ENCODE measurements at regions not wholly inside any gene's neighbourhood (a gene's known extent, or its start where the extent isn't known, plus 50 kb on each side); places are given as distances from the start of the nearest gene placed in this dataset.

- Mint-ChIP-seq H3K36me3 (no peaks in the 10 kb centered on the region), H3K27me3 (no peaks in the 10 kb centered on the region), H3K9me3 (no peaks in the 10 kb centered on the region), H3K4me1 (no peaks in the 10 kb centered on the region), H3K4me3 (no peak overlapping the region), H3K27ac (no peak overlapping the region)
- DNase-seq: no peak
Measured at GRCh38 chr6:93574299-93574698, 154.9 kb upstream of the EPHA7 start.

- no peaks in the 10 kb centered on the region for H3K27me3 Mint-ChIP-seq
- no peaks in the 10 kb centered on the region for H3K4me1 Mint-ChIP-seq
- H3K27ac Mint-ChIP-seq: no peak overlapping the region
- no peak overlapping the region for H3K4me3 Mint-ChIP-seq
- DNase-seq: no peak
- H3K36me3 Mint-ChIP-seq: no peaks in the 10 kb centered on the region
- no peaks in the 10 kb centered on the region for H3K9me3 Mint-ChIP-seq
Measured at GRCh38 chr6:93571346-93571745, 152.0 kb upstream of the EPHA7 start.

GRCh38 chr6:93568169-93568568, 148.8 kb upstream of the EPHA7 start:
- Mint-ChIP-seq H3K4me3 (no peak overlapping the region), H3K27ac (no peak overlapping the region), H3K27me3 (no peaks in the 10 kb centered on the region), H3K36me3 (no peaks in the 10 kb centered on the region), H3K9me3 (peaks cover 2% of the 10 kb centered on the region), H3K4me1 (no peaks in the 10 kb centered on the region)
- no peak for DNase-seq

GRCh38 chr6:93567164-93567563, 147.8 kb upstream of the EPHA7 start:
- no peaks in the 10 kb centered on the region for H3K4me1 Mint-ChIP-seq
- H3K4me3 Mint-ChIP-seq: no peak overlapping the region
- no peaks in the 10 kb centered on the region for H3K36me3 Mint-ChIP-seq
- DNase-seq: no peak
- no peaks in the 10 kb centered on the region for H3K27me3 Mint-ChIP-seq
- H3K27ac Mint-ChIP-seq: no peak overlapping the region
- peaks cover 2% of the 10 kb centered on the region for H3K9me3 Mint-ChIP-seq

GRCh38 chr6:93566285-93566684, 146.9 kb upstream of the EPHA7 start:
- no peaks in the 10 kb centered on the region for H3K4me1 Mint-ChIP-seq
- no peaks in the 10 kb centered on the region for H3K27me3 Mint-ChIP-seq
- DNase-seq: no peak
- H3K4me3 Mint-ChIP-seq: no peak overlapping the region
- H3K36me3 Mint-ChIP-seq: no peaks in the 10 kb centered on the region
- no peak overlapping the region for H3K27ac Mint-ChIP-seq
- peaks cover 2% of the 10 kb centered on the region for H3K9me3 Mint-ChIP-seq

- H3K9me3 Mint-ChIP-seq: peaks cover 2% of the 10 kb centered on the region
- no peak overlapping the region for H3K4me3 Mint-ChIP-seq
- H3K4me1 Mint-ChIP-seq: no peaks in the 10 kb centered on the region
- H3K27me3 Mint-ChIP-seq: no peaks in the 10 kb centered on the region
- H3K36me3 Mint-ChIP-seq: no peaks in the 10 kb centered on the region
- no peak overlapping the region for H3K27ac Mint-ChIP-seq
- DNase-seq: no peak
Measured at GRCh38 chr6:93562582-93562981, 143.2 kb upstream of the EPHA7 start.

- no peaks in the 10 kb centered on the region for H3K4me1 Mint-ChIP-seq
- no peak for DNase-seq
- H3K27ac Mint-ChIP-seq: no peak overlapping the region
- no peaks in the 10 kb centered on the region for H3K27me3 Mint-ChIP-seq
- H3K36me3 Mint-ChIP-seq: no peaks in the 10 kb centered on the region
- no peak overlapping the region for H3K4me3 Mint-ChIP-seq
- no peaks in the 10 kb centered on the region for H3K9me3 Mint-ChIP-seq
Measured at GRCh38 chr6:93555292-93555691, 135.9 kb upstream of the EPHA7 start.

GRCh38 chr6:93554018-93554417, 134.7 kb upstream of the EPHA7 start:
- Mint-ChIP-seq H3K9me3 (no peaks in the 10 kb centered on the region), H3K4me1 (no peaks in the 10 kb centered on the region), H3K36me3 (no peaks in the 10 kb centered on the region), H3K27ac (no peak overlapping the region), H3K4me3 (no peak overlapping the region), H3K27me3 (no peaks in the 10 kb centered on the region)
- no peak for DNase-seq

GRCh38 chr6:93550551-93551276, 131.4 kb upstream of the EPHA7 start:
- no peak for DNase-seq
- H3K36me3 Mint-ChIP-seq: no peaks in the 10 kb centered on the region
- no peak overlapping the region for H3K4me3 Mint-ChIP-seq
- no peaks in the 10 kb centered on the region for H3K27me3 Mint-ChIP-seq
- H3K4me1 Mint-ChIP-seq: no peaks in the 10 kb centered on the region
- H3K27ac Mint-ChIP-seq: no peak overlapping the region
- H3K9me3 Mint-ChIP-seq: peaks cover 2% of the 10 kb centered on the region

GRCh38 chr6:93549868-93550267, 130.5 kb upstream of the EPHA7 start:
- no peaks in the 10 kb centered on the region for H3K36me3 Mint-ChIP-seq
- H3K4me1 Mint-ChIP-seq: no peaks in the 10 kb centered on the region
- no peaks in the 10 kb centered on the region for H3K27me3 Mint-ChIP-seq
- H3K9me3 Mint-ChIP-seq: peaks cover 4% of the 10 kb centered on the region
- H3K27ac Mint-ChIP-seq: no peak overlapping the region
- DNase-seq: no peak
- H3K4me3 Mint-ChIP-seq: no peak overlapping the region

- Mint-ChIP-seq H3K27me3 (no peaks in the 10 kb centered on the region), H3K4me1 (no peaks in the 10 kb centered on the region), H3K4me3 (no peak overlapping the region), H3K27ac (no peak overlapping the region), H3K36me3 (no peaks in the 10 kb centered on the region), H3K9me3 (no peaks in the 10 kb centered on the region)
- DNase-seq: no peak
Measured at GRCh38 chr6:93524671-93525451, 105.5 kb upstream of the EPHA7 start.

- no peaks in the 10 kb centered on the region for H3K27me3 Mint-ChIP-seq
- DNase-seq: no peak
- peaks cover 2% of the 10 kb centered on the region for H3K9me3 Mint-ChIP-seq
- no peaks in the 10 kb centered on the region for H3K36me3 Mint-ChIP-seq
- H3K4me3 Mint-ChIP-seq: no peak overlapping the region
- no peaks in the 10 kb centered on the region for H3K4me1 Mint-ChIP-seq
- H3K27ac Mint-ChIP-seq: no peak overlapping the region
Measured at GRCh38 chr6:93523365-93523764, 104.0 kb upstream of the EPHA7 start.

GRCh38 chr6:93516441-93516840, 97.1 kb upstream of the EPHA7 start:
- no peaks in the 10 kb centered on the region for H3K4me1 Mint-ChIP-seq
- H3K27ac Mint-ChIP-seq: no peak overlapping the region
- H3K9me3 Mint-ChIP-seq: peaks cover 2% of the 10 kb centered on the region
- H3K36me3 Mint-ChIP-seq: no peaks in the 10 kb centered on the region
- no peaks in the 10 kb centered on the region for H3K27me3 Mint-ChIP-seq
- H3K4me3 Mint-ChIP-seq: no peak overlapping the region
- no peak for DNase-seq

- no peak overlapping the region for H3K27ac Mint-ChIP-seq
- no peak overlapping the region for H3K4me3 Mint-ChIP-seq
- no peaks in the 10 kb centered on the region for H3K27me3 Mint-ChIP-seq
- H3K9me3 Mint-ChIP-seq: peaks cover 4% of the 10 kb centered on the region
- no peaks in the 10 kb centered on the region for H3K36me3 Mint-ChIP-seq
- no peak for DNase-seq
- H3K4me1 Mint-ChIP-seq: no peaks in the 10 kb centered on the region
Measured at GRCh38 chr6:93515736-93516135, 96.4 kb upstream of the EPHA7 start.

- no peak for DNase-seq
- Mint-ChIP-seq H3K27ac (no peak overlapping the region), H3K36me3 (no peaks in the 10 kb centered on the region), H3K4me1 (no peaks in the 10 kb centered on the region), H3K9me3 (peaks cover 2% of the 10 kb centered on the region), H3K27me3 (no peaks in the 10 kb centered on the region), H3K4me3 (no peak overlapping the region)
Measured at GRCh38 chr6:93498713-93499112, 79.4 kb upstream of the EPHA7 start.

GRCh38 chr6:93496548-93496947, 77.2 kb upstream of the EPHA7 start:
- no peaks in the 10 kb centered on the region for H3K27me3 Mint-ChIP-seq
- H3K36me3 Mint-ChIP-seq: no peaks in the 10 kb centered on the region
- H3K27ac Mint-ChIP-seq: no peak overlapping the region
- no peak overlapping the region for H3K4me3 Mint-ChIP-seq
- H3K4me1 Mint-ChIP-seq: no peaks in the 10 kb centered on the region
- H3K9me3 Mint-ChIP-seq: peaks cover 2% of the 10 kb centered on the region
- no peak for DNase-seq

Measured in activated naive CD8-positive, alpha-beta T cell treated with anti-CD3 and anti-CD28 coated beads for 36 hours (primary cell).